ENCODE measurements at regions not wholly inside any gene's neighbourhood (a gene's known extent, or its start where the extent isn't known, plus 50 kb on each side); places are given as distances from the start of the nearest gene placed in this dataset.

- TF ChIP-seq CCAR2 (optimal IDR thresholded peaks at IDR 0.05; ENCODE audit: low read depth, low read length) (no peak), ISL2 (CRISPR knock-in tag; IDR thresholded peaks at IDR 0.05) (no peak), DR1 (CRISPR knock-in tag; IDR thresholded peaks at IDR 0.05) (no peak)
Observed at GRCh38 chr18:26740396-26740795, 125.1 kb downstream of the AQP4 start (continued).

DNA sequence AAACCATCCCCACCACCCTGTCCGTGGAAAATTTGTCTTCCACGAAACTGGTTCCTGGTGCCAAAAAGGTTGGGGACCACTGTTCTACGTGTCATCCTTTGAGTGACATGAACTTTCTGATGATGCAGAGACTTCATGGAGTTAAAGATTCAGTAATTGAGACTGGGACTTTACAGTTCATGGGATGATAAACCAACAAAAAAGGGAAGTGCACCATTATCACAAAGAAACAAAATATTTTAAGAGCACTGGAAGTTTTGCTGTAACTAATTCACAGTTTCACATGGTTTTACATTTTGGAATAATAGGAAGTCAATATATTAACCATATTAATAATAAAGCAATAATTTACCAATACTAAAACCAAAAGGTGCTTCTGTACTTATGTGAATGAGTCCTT lies 126.8 kb downstream of the AQP4 start:
- DNase-seq (ENCODE audit: low spot score) (no peak), FAIRE-seq (no peak), ATAC-seq (no peak)
- no peak overlapping the region for H3K4me3 ChIP-seq (replicated peaks in 1 of 3; ENCODE audit: insufficient read depth in 1 of 3, low read depth in 2 of 3, low read length in 3 of 3)
- ChIA-PET CTCF (ENCODE audit: low intra/inter-chr PET ratio, low total read pairs) (no interaction called here), POLR2A (no interaction called here)
- H4K20me1 ChIP-seq (ENCODE audit: insufficient read depth, low read length): no peaks in the 10 kb centered on the region
- H3K4me1 ChIP-seq (ENCODE audit: insufficient read depth, low read length): peaks cover 18% of the 10 kb centered on the region
- no peak overlapping the region for H3K27ac ChIP-seq (ENCODE audit: extremely low read length, insufficient read depth, low read length)
- BruUV-seq (replicated peaks): no TSS peak
- no peak for TF ChIP-seq NPAS2 (CRISPR knock-in tag; IDR thresholded peaks at IDR 0.05; ENCODE audit: borderline replicate concordance)
- TF ChIP-seq EED (CRISPR knock-in tag; IDR thresholded peaks at IDR 0.05): no peak
- no peak for TF ChIP-seq RNF219 (CRISPR knock-in tag; IDR thresholded peaks at IDR 0.05)
- no peak for TF ChIP-seq TBP (CRISPR knock-in tag; IDR thresholded peaks at IDR 0.05)
- TF ChIP-seq, protein P1, sequence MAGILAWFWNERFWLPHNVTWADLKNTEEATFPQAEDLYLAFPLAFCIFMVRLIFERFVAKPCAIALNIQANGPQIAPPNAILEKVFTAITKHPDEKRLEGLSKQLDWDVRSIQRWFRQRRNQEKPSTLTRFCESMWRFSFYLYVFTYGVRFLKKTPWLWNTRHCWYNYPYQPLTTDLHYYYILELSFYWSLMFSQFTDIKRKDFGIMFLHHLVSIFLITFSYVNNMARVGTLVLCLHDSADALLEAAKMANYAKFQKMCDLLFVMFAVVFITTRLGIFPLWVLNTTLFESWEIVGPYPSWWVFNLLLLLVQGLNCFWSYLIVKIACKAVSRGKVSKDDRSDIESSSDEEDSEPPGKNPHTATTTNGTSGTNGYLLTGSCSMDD (CRISPR knock-in tag; IDR thresholded peaks at IDR 0.05): no peak
- TF ChIP-seq GABPA (IDR thresholded peaks at IDR 0.05; ENCODE audit: low read depth, low read length): no peak
- TF ChIP-seq GABPA (CRISPR knock-in tag; IDR thresholded peaks at IDR 0.05; ENCODE audit: low read depth): no peak
- no peak for TF ChIP-seq HNRNPL (IDR thresholded peaks at IDR 0.05; ENCODE audit: low read depth, low read length)
- TF ChIP-seq ZNF567 (CRISPR knock-in tag; IDR thresholded peaks at IDR 0.05; ENCODE audit: borderline replicate concordance): no peak
- TF ChIP-seq SMARCE1 (IDR thresholded peaks at IDR 0.05; ENCODE audit: borderline replicate concordance): no peak
- TF ChIP-seq PAF1 (CRISPR knock-in tag; IDR thresholded peaks at IDR 0.05): no peak
- TF ChIP-seq MTF1 (CRISPR knock-in tag; IDR thresholded peaks at IDR 0.05): no peak
- TF ChIP-seq MTA1 (CRISPR knock-in tag; IDR thresholded peaks at IDR 0.05; ENCODE audit: borderline replicate concordance): no peak
- TF ChIP-seq ZBTB38 (CRISPR knock-in tag; IDR thresholded peaks at IDR 0.05): no peak
- no peaks in the 10 kb centered on the region; the same call in 1 of the 2 replicates for H3K9me3 ChIP-seq (ENCODE audit: low read length)
- intact Hi-C loops (cut with micrococcal nuclease; ENCODE audit: unreplicated experiment) (no loop called here), in situ Hi-C loops (cut with HindIII; ENCODE audit: extremely low pct_ligation_motif_present, low pct_unique_long_range_greater_than_20kb) (no loop called here)
- no peaks in the 10 kb centered on the region for H3K79me2 ChIP-seq (ENCODE audit: insufficient read depth, low read length)
- no peak overlapping the region for H3K4me2 ChIP-seq (ENCODE audit: low read depth, low read length)
- H2AFZ ChIP-seq (ENCODE audit: low read length): no peak overlapping the region
- 3% methylated on average over 3 of the region's 3 CpGs for WGBS (ENCODE audit: low lambda C conversion rate)
- no peak overlapping the region for H3K9ac ChIP-seq (ENCODE audit: insufficient read depth, low read depth, low read length)
- 0 out of 5 replicates have a peak, but pooled peaks cover 0 to 5% of the 10 kb centered on the region in 2 experiments for H3K27me3 ChIP-seq (ENCODE audit: control insufficient read depth in 1 of 2, insufficient read depth in 2 of 2, low read length in 2 of 2)
- H3K36me3 ChIP-seq (replicated peaks in 1 of 2; ENCODE audit: control insufficient read depth in 1 of 2, insufficient read depth in 2 of 2, low read length in 2 of 2): no peaks in the 10 kb centered on the region
